GM10266 (cell line): ENCODE measurements at regions not wholly inside any gene's neighbourhood (a gene's known extent, or its start where the extent isn't known, plus 50 kb on each side); places are given as distances from the start of the nearest gene placed in this dataset.

Experiments
- DNase-seq: peaks from one replicate; pipeline ENCODE4 v3.0.0; 2012; ENCODE audit errors: extremely low spot score
- TF ChIP-seq, protein P1 (sequence below): IDR thresholded peaks from 2 replicates; pipeline ENCODE4 v1.5.1; 2012; ENCODE audit warnings: mild to moderate bottlenecking, low read depth; ENCODE audit not compliant: control insufficient read depth, insufficient read depth; ENCODE audit errors: missing control alignments

- peak; percentile 62 for DNase-seq
- TF ChIP-seq, protein P1, sequence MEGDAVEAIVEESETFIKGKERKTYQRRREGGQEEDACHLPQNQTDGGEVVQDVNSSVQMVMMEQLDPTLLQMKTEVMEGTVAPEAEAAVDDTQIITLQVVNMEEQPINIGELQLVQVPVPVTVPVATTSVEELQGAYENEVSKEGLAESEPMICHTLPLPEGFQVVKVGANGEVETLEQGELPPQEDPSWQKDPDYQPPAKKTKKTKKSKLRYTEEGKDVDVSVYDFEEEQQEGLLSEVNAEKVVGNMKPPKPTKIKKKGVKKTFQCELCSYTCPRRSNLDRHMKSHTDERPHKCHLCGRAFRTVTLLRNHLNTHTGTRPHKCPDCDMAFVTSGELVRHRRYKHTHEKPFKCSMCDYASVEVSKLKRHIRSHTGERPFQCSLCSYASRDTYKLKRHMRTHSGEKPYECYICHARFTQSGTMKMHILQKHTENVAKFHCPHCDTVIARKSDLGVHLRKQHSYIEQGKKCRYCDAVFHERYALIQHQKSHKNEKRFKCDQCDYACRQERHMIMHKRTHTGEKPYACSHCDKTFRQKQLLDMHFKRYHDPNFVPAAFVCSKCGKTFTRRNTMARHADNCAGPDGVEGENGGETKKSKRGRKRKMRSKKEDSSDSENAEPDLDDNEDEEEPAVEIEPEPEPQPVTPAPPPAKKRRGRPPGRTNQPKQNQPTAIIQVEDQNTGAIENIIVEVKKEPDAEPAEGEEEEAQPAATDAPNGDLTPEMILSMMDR = no peak
These were observed 61.0 kb upstream of the SFMBT2 start for GRCh38 chr10:7471720-7472367.

GRCh38 chr10:7470371-7470770, 59.5 kb upstream of the SFMBT2 start:
- DNase-seq = no peak
- TF ChIP-seq, protein P1 = no peak

- DNase-seq = no peak
- TF ChIP-seq, protein P1 = no peak
These were observed 56.3 kb upstream of the SFMBT2 start for GRCh38 chr10:7467031-7467667.

DNA sequence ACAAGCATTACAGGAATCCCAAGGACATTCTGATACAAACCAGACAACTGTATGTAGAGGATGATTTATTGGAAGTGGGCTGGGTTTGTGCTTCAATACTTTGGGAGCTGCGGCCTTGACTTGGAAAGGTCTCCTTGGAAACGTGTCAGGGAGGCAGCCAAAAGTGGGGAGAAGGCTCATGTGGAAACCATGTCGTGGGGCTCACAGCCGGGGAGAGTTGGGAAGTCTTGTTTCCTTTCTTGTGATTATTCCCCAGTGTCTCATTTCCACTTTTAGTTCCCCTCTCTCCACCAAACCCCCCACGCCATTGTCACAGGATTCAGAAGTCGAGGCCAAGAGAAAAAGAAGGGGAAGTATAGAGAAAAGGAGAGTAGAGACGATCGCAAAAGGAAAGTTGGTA, 53.9 kb upstream of the SFMBT2 start:
- no peak for DNase-seq
- TF ChIP-seq, protein P1 = no peak
